Right ventricle myocardium superior (tissue), 1 donor: ENCODE measurements at regions not wholly inside any gene's neighbourhood (a gene's known extent, or its start where the extent isn't known, plus 50 kb on each side); places are given as distances from the start of the nearest gene placed in this dataset.
"Not testable (repeated sequence)": the region's sequence is repeated elsewhere in the genome, so short reads cannot be mapped to it uniquely, and the experiment has no call there.

Source experiments
- ATAC-seq: fragments of 200-7000 bp; cut with Tn5 transposase; one replicate; pipeline ENCODE4 v1.9.1; 2020; ENCODE audit warnings: mild to moderate bottlenecking; ENCODE audit not compliant: poor library complexity
- DNase-seq: peaks from one replicate; pipeline ENCODE4 v3.0.0-alpha.2; 2020
- intact Hi-C: fragments of 100-400 bp; cut with DNase I; formaldehyde crosslinking; loops from one replicate; pipeline ENCODE4 v1.11.2; 2022
- donor health status: DM: no; HTN: yes; CAD: no; lungs with severe emphysema.

DNA sequence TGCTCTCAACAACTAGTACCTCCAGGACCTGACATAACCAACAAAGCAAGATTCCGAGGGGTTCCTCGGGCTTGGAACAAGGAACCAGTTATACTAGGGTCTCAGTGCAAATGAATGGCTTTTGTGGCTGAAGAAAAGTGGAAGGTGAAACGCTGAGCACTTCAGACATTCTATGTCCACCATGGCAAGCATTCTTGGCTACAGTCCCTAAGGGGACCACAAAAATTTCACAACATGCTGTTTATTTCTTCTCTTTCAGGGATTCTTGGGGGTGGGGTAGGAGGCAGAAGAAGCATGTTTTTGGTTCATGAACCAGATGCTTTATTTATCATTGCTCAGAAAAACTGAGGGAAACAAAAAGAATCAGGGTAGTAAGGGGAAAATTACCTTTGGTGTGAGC lies 479.9 kb upstream of the CDH11 start:
- no peak for ATAC-seq
- intact Hi-C loops: no loop called here
- no peak for DNase-seq

DNA sequence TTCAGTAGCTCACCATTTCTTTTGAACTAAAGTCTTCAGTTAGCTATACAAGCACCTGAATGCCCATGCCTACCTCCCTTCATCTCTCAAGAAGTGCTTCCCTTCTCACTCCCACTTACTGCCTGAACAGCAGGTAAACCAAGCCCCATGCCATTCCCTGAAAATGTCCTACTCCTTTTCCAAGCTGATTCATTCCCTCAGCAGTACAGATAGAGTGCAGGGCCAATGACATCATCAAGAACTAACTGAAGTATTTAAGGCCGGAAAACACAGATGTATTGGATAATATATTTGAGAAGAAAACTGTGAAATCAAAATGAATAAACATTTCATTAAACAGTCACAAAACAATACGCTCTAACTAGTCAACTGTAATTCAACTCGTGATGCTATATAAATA lies 478.8 kb upstream of the CDH11 start:
- DNase-seq (no peak), ATAC-seq (no peak)
- intact Hi-C loops: no loop called here

DNA sequence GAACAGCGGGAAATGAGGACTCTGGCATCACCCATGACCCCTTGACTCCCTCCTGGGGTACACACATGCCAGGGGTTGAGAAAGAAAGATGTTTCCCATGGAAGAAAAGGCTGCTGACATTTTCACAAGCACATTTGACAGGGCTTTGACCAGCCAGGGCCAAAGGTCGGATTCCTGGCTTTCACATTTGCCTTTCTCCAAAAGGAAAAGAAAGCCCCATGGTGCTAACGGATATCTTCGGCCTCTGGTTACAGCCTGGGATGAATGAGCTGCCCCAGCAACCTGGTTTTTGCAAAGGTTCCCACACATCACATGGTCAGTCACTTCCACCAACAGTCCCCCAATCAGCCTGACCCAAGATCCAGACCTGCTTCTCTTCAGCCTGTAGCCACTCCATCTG lies 478.2 kb upstream of the CDH11 start:
- DNase-seq (no peak), ATAC-seq (no peak)
- intact Hi-C loops: no loop called here

DNA sequence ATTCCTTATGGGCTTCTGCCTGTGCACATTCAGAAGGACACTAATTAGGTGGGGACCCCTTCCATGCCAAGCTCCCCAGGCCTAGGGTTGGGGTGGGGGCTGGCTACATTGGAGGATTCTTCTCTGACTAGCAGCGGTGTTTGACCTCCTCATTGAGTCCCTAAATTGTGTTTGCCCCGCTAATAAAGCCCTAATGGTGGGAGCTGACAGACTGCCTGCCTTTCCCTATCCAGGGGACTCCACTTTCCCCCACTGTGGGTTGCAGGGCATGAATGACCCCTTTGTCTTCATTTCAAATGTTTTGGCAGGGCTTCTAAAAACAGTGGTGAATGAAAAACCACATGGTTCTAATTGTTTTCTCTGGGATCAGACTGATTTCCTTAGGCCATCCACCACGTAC lies 476.8 kb upstream of the CDH11 start:
- no peak for DNase-seq
- no peak for ATAC-seq
- intact Hi-C loops: no loop called here

DNA sequence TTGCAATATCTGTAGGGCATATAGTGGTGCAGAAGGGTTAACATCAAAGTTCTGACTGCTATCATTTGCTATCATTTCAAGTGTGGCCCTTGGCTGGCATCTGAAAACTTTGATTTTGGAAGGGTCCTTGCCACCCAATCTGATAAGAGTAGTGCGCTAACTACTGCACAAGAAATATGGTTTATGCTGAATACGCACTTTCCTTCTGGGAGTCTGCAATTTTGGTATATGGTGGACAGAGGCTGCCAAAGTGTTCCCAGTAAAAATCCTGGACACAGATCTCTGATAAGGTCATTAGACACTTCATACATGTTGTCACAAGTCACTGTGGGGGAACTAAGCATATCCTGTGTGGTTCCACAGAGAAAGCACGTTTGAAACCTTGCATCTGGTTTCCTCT lies 461.6 kb upstream of the CDH11 start:
- no peak for DNase-seq
- ATAC-seq: no peak
- intact Hi-C loops: no loop called here

DNA sequence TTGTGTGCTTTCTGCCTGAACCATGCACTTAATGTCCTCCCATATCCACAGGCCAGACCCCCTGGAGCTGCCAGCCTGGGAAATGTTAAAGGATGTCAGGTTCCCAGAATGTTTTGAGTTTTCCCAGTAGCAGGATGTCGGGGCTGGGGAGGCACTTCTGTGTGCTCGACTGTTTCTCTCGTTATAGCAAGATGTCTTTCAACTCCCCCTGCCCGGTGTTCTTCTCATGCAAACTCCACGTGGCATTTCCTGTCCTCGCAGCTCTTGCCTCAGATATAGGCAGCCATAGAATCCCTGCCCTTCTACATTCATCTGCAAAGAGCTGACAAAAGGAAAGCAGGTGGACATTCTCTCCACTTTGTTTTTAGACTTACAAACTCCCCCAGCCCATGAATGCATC lies 457.2 kb upstream of the CDH11 start:
- DNase-seq (no peak), ATAC-seq (no peak)
- intact Hi-C loops: no loop called here

DNA sequence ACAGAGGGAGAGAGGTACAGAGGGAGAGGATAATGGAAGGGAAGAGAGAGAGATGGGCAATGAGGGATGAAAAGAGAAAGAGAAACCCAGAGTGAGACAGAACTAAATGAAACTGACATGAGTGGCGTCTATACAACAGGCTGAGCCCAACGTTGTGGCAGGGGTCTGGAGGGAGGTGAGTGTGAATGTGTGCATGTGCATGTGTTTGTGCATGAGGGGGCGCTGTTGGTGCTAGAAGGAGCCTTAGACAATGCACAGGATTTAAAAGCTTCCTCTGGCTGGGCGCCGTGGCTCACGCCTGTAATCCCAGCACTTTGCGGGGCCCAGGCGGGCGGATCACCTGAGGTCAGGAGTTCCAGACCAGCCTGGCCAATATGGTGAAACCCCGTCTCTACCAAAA lies 454.8 kb upstream of the CDH11 start:
- DNase-seq (no peak), ATAC-seq (no peak)
- intact Hi-C loops: no loop called here

DNA sequence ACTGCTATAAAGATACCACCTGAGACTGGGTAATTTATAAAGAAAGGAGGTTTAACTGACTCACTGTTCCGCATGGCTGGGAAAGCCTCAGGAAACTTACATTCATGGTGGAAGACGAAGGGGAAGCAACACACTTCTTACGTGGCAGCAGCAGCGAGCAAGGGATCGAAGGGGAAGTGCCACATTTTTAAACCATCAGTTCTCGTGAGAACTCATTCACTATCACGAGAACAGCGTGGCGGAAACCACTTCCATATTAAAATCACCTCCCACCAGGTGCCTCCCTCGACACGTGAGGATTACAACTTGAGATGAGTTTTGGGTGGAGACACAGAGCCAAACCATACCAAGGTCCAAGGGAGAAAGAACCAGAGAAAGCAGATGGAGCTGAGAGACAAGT lies 454.3 kb upstream of the CDH11 start:
- intact Hi-C loops: no loop called here
- ATAC-seq (no peak), DNase-seq (no peak)

DNA sequence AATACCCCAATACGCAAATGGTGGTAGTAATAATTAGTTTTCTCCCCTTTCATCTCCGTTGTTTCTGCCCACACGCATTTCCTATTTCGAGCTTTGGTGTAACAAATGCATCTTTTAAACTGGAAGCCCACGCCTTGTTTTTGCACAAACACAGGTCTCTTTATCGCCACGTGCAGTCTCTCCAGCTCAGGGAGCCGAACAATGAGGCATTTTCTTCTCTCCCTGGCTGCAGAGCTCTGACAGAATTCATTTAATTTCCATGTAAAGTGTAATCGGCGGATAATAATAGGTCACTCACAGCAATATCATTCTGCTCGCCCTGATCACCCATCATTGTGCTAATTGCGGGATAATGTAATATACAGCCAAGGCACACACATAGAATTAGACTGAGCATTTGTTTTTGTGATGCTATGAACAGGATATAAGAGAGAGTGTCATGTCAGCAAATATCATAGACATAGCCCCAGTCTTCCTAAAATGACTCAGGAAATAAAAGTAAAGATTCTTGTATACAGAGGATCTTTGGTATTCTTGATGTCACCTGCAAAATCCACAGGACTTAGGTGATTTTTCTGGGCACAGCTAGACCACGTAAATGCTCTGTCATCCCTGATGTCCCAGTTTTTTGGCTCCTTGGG lies 452.6 kb upstream of the CDH11 start:
- ATAC-seq: no peak
- no peak for DNase-seq
- intact Hi-C loops: no loop called here

DNA sequence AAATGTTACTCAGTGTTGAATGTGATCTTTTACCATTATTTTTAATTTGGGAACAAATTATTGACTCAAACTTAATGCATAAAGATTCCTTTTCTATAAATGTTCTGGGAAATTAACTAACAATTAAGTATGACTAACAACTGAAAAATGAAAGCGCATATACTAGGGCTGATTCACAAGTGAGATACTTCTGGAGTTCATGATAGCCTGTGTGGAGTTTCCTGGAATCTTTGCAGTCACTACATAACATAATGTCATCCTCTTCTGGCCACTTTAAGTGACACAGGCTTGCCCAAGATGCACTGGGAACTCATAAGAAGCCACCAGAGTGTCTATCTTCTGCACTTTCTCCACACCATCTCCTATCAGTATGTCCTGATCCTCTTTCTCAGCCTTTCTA lies 450.3 kb upstream of the CDH11 start:
- no peak for ATAC-seq
- DNase-seq: no peak
- intact Hi-C loops: no loop called here

DNA sequence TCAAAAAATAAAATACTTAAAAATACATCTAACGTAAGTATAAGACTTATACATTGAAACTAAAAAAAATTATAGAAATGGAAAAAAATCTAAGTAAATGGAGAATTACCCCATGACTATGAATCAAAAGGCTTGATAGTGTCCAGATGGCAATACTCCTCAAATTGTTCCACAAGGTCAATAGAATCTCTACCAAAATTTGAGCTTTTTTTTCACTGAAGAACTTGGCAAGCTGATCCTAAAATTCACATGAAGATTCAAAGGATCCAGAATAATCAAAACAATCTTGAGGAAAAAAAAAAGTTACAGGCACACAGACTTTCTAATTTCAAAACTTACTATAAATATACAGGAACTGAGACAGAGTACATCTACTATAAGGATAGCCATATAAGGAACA lies 448.4 kb upstream of the CDH11 start:
- DNase-seq: no peak
- ATAC-seq: no peak
- intact Hi-C loops: no loop called here

DNA sequence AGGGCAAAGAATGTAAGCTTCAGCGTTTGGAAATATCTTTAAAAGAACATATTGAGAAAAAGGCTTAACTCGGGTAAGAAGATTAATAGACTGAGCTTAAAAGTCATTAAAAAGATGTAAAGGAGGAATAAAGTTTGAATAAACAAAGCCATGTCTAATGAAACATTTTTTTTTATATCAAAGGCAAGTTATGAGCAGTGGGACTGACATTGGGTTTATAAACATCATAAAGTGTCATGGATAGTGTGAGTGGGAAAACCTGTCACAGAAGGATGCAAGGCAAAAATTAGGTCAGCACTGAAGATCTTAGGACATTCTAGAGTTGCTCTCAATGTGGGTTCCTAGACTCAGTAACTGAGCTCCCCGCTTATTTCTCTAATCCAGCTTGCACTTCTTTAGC lies 438.0 kb upstream of the CDH11 start:
- intact Hi-C loops: no loop called here
- DNase-seq (no peak), ATAC-seq (no peak)

DNA sequence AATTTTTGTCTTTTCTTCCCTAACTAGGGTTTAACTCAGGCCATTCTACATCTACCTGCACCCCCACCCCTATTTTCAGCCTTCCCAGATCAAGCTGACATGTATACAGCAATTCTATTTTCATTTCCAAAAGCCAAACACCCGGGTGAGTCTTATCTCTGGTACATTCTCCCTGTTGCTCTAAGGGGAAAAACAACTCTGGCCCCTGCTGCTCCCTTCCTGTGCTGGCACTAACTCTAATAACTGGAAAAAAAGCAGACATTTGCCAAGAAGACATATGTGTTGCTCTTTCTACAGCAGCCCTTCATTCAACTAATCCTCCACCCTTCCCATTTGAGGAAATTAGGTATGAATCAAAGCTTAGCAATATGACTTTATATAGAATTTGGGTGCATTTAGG lies 427.8 kb upstream of the CDH11 start:
- not testable (repeated sequence) for DNase-seq, ATAC-seq

DNA sequence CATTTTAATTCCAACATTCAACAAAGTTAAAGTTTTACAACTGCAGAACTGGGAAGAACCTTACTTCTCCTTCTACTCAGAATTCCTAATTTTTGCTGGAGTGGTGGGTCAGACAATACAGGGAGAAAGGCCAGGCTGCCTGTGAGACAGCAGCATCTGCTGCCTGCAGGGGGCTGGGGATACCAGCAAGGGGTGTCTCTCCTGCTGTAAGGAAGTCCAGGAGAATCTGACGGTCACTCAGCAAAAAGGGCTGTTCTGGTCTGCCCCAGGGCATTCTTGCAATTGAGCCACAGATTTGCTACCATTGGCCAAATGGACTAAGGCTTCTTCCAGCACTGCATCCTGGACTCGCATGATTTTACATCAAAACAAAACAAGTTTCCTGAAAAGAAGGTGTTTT lies 426.6 kb upstream of the CDH11 start:
- no peak for DNase-seq
- intact Hi-C loops: no loop called here
- ATAC-seq: no peak

More for the DNA sequence above, 427.8 kb upstream of the CDH11 start:
- intact Hi-C loops: not testable (repeated sequence)

DNA sequence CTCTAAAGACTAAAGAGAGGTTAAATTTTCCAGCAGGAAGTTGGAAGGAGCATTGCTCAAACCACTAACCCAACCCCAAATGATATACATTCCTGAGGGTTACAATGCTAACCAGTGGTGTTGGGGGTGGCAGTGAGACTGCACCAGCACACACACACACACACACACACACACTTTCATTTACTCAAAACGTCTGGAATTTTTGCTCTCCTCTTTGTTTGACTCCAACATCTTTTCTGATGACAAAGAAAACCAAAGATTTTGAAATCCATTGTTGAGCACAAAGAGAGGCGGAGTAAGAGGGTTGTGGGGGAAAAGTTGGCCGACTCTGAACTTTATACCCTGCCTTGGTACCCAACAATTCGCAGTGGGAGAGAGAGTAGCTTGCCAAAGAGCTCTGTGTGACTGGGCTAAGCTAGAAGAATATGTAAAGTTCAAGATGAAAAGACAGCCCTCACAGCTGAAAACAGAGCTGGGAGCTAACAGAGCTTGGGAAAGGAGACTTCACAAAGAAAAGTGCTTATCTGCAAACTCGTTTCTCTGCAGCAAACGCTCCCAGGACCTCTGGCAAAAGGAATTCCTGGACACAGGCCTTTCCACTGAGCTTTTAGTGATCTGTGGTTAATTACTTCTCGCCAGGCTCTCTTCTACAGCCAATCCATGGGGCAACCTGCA lies 426.0 kb upstream of the CDH11 start:
- intact Hi-C loops: no loop called here
- DNase-seq: no peak
- no peak for ATAC-seq

DNA sequence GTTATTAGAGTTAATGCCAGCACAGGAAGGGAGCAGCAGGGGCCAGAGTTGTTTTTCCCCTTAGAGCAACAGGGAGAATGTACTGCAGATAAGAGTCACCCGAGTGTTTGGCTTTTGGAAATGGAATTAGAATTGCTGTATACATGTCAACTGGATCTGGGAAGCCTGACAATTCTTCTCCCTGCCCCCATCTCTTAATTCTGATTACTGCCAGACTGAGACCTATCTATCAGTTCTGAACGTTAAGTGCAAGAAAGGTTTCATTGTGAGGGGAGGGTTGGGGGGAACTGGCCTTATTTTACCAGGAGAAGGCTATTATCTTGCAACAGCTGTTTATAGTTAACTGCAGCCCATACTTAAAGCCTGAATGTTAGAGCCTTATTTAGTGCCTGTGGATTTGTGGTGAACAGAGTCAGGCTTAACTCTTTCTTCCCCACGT lies 424.5 kb upstream of the CDH11 start:
- DNase-seq (no peak), ATAC-seq (peak; percentile 74)
- intact Hi-C loops: no loop called here

DNA sequence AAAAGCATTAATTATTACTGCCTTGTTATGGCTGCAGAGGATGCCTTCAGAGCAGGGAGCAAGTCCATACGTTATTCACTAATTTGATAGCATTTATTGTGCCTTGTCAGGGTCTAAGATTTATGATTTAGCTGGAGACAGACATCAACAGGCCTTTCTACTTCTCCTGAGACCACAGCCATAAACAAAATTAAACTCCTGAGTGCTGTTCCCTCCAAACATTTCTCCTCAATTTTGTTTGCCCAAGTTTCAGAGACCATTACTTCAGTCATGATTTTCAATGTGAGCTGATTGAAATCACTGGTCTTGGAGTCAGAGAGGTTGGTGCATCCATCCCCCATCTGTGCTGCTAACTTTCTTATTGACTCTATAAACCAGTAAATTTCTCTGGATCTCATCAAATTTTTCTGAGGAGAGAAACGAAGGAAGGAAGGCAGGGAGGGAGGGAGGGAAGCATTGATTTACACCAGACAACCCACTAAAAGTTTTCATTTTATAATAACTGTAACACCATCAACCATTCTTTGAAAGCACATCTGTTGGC lies 423.6 kb upstream of the CDH11 start:
- intact Hi-C loops: no loop called here
- ATAC-seq (no peak), DNase-seq (no peak)

DNA sequence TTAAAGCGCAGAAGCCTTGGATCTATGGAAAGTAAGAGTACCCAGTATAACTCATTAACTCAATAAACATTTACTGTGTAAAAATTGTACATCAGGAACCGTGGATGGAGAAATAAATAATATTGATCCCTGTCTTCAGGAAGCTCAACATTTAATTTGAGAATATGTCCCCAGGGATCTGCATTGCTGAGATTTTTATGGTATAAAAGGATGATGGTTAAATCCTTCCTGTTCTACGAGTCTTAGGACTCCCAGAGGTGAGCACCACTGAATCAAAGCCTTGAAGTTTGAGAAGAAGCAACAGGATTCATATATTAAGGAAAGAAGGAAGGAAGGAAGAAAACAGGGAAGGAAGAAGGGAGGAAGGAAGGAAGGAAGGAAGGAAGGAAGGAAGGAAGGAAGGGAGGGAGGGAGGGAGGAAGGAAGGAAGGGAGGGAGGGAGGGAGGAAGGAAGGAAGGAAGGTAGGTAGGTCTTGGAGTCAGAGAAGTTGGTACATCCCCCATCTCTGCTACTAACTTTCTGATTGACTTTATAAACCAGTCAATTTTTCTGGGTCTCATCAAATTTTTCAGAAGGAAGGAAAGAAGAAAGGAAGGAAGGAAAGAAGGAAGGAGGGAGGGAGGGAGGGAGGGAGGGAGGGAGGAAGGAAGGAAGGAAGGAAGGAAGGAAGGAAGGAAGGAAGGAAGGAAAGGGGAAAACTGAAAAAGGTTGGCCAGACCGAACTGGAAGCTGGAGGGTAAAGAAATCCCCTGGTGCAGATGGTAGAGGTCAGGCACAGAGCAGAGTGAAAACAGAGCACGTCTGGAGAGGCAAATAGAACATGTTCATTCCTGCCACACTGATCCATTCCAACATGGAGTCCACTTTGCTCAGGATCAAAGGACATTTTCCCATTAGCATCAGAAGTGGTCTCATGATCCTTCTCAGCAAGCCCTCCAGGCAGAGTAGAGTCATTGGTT lies 422.2 kb upstream of the CDH11 start:
- intact Hi-C loops: no loop called here
- DNase-seq (no peak), ATAC-seq (no peak)

DNA sequence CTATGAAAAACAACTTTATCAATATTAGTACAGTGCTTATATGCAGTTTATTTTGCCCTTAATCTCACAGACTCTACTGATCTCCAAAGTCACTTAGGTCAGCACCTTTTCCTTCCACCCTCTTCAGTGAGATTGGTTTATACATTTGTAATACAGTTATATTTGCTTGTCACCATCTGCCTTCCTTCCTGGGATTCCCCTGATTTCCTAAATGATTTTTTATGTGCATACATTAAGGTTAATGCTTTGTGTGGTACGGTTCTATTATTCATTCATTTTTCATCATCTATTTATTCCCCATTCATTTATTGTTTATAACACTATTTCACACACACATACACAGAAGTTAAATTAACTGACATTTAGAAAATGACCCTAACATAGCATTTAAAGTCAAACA lies 419.8 kb upstream of the CDH11 start:
- intact Hi-C loops: no loop called here
- DNase-seq: no peak
- no peak for ATAC-seq

DNA sequence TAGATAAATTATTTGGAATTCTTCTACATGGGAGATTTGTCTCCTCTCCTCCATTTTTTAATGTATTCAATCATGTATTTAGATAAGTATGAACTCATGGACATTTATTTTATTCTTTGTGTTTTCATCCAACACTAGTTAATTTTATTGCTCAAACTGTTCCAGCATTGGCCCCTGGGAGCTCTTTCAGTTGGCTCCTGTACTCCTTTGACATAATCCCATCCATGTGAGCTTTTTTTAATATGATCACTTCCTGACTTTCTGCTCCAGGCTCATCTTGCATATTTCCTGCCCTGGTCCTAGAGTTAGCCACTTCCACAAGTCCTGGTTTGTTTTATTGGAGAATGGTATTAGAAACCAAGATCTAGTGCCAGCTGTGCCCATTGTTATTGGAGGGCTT lies 419.0 kb upstream of the CDH11 start:
- intact Hi-C loops: no loop called here
- ATAC-seq: no peak
- DNase-seq: no peak
